Epithelial cell of esophagus (primary cell): ENCODE measurements at regions not wholly inside any gene's neighbourhood (a gene's known extent, or its start where the extent isn't known, plus 50 kb on each side); places are given as distances from the start of the nearest gene placed in this dataset.
A peak's percentile ranks its signal among the peaks of the same experiment; 100 is the strongest.

ENCODE experiments used
- DNase-seq: peaks from one replicate; pipeline ENCODE4 v3.0.0; 2010; ENCODE audit warnings: low read depth
- H3K4me3 ChIP-seq: 2 replicates; pipeline ENCODE4 v1.5.1; 2011; ENCODE audit warnings: mild to moderate bottlenecking, low read length, control low read depth
- CTCF ChIP-seq: IDR thresholded peaks from 2 replicates; pipeline ENCODE4 v1.5.1; 2011; ENCODE audit warnings: low read depth, mild to moderate bottlenecking, low read length, control low read depth, inconsistent platforms; ENCODE audit not compliant: insufficient read depth; ENCODE audit errors: missing control alignments

- TF ChIP-seq CTCF = no peak
- H3K4me3 ChIP-seq = no peak overlapping the region
- peak; percentile 2 for DNase-seq
These were observed 1421.3 kb downstream of the OLFM4 start for GRCh38 chr13:54449922-54450321.

- no peak for DNase-seq
- TF ChIP-seq CTCF = no peak
- no peak overlapping the region for H3K4me3 ChIP-seq
These were observed 1455.6 kb downstream of the OLFM4 start for GRCh38 chr13:54484166-54484565.

- TF ChIP-seq CTCF = no peak
- no peak overlapping the region for H3K4me3 ChIP-seq
- no peak for DNase-seq
These were observed 1458.0 kb downstream of the OLFM4 start for GRCh38 chr13:54486421-54487166.

- no peak for TF ChIP-seq CTCF
- DNase-seq = no peak
- H3K4me3 ChIP-seq = no peak overlapping the region
These were observed 1460.7 kb downstream of the OLFM4 start for GRCh38 chr13:54489359-54489758.

- no peak for DNase-seq
- TF ChIP-seq CTCF = no peak
- no peak overlapping the region for H3K4me3 ChIP-seq
These were observed 1464.4 kb downstream of the OLFM4 start for GRCh38 chr13:54492995-54493394.

GRCh38 chr13:54511366-54511765 lies 1482.8 kb downstream of the OLFM4 start:
- no peak for DNase-seq
- no peak overlapping the region for H3K4me3 ChIP-seq
- TF ChIP-seq CTCF = no peak

- H3K4me3 ChIP-seq = no peak overlapping the region
- no peak for DNase-seq
- TF ChIP-seq CTCF = no peak
These were observed 1484.6 kb downstream of the OLFM4 start for GRCh38 chr13:54513254-54513653.
